Raji (cell line): ENCODE measurements at regions not wholly inside any gene's neighbourhood (a gene's known extent, or its start where the extent isn't known, plus 50 kb on each side); places are given as distances from the start of the nearest gene placed in this dataset.

ENCODE experiments used
- POLR2A ChIP-seq: IDR thresholded peaks from 2 replicates; pipeline ENCODE4 v1.6.1; 2011; ENCODE audit warnings: low read depth, low read length, control low read depth; ENCODE audit not compliant: insufficient read depth

DNA sequence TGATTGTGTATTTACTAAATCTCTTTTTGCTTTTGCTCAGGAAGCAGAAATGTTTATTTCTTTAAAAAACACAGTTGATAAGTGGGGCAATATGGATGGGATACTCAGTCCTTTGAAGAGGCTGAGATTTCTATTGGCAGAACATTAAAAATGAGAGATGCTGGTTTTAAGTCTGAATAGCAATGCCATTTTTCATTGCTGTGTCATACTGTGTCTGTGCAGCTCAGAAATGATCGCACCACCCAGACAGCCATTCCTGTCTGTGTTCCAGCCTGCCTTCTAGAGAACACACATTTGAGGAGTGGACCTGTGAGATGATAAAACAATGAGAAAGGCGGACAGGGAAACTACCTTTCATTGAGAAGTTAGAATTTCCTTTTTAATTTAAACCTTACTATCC, 231.2 kb upstream of the USP24 start:
- no peak for TF ChIP-seq POLR2A

DNA sequence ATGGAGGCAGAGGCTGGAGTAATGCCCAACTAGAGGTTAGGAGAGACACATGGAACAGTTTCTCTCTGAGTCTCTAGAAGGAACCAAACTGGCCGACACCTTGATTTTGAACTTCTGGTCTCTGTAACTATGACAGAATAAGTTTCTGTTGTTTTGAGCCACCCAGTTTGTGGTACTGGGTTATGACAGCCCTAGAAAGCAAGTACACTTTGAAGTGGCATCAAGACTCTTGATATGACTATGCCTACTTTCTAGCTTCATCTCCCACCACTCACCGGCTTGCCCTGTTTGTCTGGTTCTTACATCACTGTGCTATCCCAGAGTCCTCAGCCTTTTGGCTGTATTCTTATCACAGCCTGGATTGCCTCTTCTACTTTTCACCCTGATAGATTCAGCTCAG, 230.3 kb upstream of the USP24 start:
- no peak for TF ChIP-seq POLR2A

DNA sequence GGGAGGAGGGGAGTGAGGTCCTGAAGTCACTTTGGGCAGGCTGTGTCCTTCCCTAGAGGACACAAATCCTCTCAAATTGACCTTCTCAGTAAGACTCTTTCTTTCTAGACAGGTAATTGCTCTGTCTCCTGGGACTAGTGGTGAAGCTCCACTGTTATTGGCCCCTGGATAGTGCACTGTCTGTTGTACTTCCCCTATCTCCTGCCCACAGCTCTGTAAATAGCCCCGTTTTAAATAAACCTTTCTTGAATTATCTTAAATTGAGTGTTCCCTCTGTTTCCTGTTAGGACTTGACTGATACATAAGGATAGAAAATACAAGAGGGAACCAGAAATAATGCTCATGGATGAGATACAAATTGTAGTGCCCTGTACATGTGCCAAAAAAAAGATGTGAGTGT, 229.5 kb upstream of the USP24 start:
- TF ChIP-seq POLR2A = no peak

DNA sequence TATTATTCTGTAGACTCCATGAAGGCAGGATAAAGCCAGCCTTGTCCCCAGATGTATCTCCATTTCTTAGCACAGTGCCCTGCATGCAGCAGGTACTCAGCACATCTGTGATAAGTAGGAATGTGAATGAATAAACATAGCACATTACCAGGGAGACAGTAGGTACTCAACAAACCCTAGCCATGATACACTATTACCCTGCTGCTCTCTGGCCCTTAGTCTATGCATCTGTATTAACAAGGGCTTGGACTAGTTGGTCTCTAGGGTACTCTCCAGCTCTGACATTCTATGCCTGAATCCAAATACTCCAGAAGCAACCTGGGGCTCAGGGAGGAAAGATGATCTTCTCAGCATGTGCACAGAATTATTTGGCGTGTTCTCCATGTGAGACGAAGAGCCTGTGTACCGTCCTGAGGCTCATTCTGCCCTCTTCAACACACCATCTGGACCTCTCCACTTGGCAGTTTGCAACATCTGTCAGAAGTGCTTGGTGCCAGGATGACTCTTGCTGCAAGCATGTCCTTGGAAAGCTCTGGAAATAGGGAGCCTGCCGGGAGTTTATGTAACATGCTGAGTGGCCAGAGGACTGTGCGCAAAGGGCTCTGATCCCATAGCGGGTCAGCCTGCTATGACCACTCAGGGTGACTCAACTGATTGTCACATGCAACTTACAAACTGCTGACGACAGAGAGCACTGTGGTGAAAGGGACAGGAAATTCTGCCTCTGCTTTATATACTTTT, 228.2 kb upstream of the USP24 start:
- TF ChIP-seq POLR2A = no peak

DNA sequence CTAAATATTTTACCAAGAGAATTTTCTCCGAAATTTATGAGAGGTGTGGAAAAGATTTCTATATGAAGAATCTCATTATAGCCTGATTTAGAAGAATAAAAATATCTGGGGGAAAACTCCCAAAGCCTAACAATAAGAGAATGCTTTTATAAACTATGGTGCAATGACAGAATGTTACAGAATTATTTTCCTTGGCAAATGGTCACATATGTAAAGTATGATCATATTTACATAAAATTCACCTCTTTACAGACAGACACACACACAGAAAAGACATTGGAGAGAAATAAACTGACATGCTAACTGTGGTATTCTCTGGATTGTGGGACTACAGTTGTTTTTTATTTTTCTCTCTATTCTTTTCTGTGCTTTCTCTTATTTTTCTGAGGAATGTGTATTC, 226.3 kb upstream of the USP24 start:
- no peak for TF ChIP-seq POLR2A

DNA sequence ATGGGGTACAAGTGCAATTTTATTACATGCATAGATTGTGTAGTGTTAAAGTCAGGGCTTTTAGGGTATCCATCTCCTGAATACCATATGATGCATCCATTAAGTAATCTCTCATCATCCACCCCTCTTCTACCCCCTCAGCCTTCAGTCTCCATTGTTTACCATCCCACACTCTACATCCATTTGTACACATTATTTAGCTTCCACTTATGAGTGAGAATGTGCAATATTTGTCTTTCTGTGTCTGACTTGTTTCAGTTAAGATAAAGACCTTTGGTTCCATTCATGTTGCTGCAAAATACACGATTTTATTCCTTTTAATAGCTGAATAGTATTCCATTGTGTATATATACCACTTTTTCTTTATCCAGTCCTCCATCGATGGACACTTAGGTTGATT, 222.5 kb upstream of the USP24 start:
- TF ChIP-seq POLR2A = no peak

DNA sequence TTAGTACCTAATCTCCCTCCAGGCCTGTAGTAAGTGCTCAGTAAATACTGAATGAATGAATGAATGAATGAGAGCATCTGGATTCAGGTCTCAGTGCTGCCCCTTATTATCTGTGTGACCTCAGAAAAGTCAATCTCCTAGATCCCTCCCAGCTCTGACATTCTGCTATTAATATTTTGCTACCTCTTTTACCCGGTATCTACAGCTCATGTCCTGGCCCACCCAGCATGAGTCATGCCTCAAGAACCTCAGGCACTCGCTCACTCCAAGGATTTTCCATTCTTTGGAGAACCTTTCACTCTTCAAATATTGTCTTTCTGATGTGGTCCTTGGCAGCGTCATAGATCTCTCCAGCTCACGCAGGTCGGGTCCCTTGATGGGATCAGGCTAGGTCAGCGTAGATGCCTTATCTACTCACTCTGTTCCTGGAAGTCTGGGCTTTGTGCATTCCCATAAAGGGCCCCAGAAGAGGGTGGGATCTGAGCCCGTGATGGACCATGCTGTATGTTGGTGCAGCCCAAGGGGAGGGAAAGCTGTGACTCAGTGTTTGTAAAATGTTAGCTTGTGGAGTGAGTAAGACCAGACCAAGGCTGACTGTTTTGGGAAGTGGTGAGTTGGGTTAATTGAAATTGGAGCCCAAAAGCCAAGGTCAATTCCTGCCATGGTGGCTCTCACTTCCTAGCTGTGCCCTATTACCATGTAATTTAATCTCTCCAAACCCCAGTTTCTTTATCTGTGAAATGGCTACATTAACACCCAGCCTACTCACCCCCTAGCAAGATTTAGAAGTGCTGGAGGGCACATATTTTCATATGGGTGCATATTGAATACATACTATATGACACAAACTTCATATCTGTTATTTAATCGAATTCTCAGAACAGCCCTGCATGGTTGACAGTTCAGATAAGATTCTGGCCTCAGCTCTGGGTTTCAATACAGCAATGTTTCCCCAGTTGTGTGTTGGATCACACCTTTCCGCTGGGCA, 214.1 kb upstream of the USP24 start:
- TF ChIP-seq POLR2A = no peak

DNA sequence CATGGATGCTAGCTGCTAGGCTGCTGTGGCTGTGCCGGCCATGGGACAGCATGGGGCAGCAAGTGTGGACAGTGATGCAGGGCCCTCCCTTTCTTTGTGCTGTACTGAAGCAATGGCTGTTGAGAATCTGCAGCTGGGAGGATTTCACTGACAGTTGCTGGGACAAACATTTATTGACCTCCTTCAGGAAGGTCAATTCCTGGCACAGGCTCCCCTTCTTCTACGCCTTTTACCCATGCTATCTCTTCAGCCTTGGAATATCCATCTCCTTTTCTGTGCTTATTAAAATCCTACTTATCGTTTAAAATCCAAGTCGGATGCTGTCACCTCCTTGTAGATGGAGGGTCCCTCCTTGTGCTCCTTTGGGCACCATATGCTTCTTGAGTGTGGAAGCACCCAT, 213.1 kb upstream of the USP24 start:
- TF ChIP-seq POLR2A = no peak

DNA sequence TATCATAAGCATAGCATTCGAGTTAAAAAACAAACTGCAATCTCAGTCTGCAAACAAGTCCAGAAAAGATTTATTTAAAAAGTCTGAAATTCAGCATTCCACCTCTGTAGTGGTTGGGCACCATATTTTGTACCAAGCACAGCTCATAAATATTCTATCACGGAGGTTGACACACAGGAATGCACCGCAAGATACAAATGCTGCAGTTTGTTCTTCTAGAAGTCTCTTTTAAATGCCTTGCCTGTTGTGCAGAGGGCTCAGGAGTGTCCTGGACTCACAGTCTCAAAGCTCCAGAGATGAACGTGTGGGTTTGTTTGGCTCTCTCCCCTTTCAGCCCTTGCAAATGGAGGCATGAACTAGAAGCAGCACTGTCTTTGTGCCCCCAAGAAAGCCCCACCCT, 212.4 kb upstream of the USP24 start:
- TF ChIP-seq POLR2A = no peak

DNA sequence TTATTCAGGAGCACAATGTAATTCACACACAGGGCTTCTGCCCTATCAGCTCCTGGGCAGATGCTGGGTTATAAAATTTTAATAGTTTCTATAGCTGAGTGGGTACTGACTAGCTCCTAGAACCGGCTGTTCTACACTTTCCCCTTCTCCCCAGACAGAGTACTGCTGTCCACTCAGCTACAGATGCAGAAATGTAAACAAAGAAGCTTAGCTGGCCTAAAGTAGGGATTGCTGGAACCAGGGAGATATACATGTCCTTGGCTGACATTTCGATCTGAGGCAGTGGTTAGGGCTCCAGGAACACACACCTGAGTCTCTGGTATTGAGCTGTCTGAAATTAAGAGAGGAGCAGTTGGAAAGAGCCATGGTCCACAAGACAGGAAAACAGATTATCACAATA, 211.5 kb upstream of the USP24 start:
- no peak for TF ChIP-seq POLR2A

DNA sequence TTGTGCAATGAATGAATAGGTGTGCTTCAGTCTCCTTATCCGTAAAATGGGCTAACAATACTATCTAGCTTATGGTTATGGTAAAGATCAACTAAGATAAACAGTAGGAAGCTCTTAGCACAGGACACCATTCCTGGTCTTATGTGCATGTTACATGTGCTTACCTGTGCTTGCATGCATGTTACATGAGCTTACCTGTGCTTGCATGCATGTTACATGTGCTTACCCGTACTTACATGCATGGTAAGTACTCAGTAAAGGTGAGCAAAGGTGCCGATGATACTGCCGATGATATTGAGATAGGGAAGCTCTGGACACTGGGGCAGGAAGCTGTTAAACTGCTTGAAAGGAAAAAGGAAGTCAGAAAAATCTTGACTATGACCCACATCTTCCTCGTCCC, 211.0 kb upstream of the USP24 start:
- TF ChIP-seq POLR2A = no peak

DNA sequence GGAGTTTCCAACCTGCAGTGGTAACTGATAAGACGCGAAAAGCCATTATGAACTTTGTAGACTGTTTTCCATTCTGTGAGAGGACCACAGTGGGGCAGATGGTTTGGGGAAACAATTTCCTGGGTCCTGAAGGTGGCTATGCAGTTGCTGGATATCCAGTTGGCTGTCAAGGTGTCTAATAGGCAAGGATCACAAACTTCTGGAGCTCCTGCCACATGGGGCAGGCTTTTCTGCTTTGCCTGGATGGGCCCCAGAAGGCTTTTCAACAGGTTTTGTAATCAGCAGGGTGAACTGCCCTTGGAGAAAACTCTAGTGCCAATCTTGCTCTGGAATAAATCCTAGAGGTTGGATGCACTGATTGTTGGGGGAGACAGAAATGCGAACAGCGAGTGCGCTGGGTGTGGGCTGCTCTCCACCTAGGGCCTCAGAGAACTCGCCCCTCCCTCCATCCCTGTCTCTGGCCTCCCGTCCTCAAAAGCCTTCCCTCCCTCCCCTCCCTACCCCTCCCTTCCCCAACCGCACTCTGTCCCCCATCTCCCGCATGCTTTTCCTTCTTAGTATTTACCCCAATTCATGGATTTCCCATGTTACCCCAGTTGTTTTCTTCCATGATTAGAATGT, 210.3 kb upstream of the USP24 start:
- TF ChIP-seq POLR2A = no peak

DNA sequence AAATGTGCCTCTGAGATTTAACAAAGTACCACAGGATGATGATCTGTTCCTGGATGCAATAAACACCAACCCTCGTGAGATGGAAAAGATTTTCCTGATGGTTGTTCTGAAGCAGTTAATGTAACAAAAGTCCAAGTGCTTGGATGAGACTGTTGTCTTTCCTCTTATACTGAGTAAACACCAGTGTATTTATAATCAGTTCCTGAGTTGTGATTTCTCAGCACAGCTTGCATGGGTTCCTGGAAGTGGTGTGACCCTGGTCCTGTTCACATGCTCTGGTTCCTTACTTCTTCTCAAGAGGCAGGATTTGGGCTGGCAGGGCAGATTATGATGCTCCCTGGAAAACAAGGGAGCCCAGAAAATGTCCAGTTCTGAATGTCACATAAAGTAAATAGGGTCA, 208.2 kb upstream of the USP24 start:
- TF ChIP-seq POLR2A = no peak

DNA sequence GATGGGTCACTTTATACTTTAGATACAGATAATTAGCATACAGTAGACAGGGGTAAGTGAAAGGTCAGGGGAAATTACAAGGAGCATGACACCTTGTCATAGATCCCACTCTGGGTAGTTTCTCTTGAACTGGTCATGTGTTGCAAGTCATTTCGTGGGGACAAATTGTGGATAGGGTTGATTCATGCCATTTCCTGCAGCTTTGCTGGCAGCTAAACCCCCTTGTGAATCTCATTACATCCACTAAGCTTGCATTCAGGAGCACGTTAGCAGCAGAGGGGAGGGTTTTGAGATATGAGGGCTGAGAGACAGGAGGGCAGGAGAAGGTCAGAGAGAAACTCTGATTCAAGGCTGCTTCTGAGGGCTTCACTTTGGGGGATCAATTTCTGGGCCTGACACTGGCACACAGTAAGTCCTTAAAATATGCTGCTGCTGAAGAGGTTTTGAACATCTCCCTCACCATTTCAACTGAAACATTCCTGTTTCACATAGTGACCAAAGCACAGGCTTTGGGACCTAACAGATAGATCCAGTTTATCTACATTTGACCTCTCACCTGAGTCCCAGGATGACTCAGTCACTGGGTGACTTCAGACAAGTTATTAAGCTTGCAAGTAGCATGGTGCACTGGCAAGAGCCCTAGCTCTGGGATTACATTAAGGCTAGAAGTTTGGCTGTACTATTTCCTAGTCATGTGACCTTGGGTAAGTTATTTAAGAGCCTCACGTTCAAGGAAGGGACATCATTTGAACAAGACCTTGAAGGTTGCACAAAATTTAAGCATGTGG, 206.0 kb upstream of the USP24 start:
- no peak for TF ChIP-seq POLR2A

DNA sequence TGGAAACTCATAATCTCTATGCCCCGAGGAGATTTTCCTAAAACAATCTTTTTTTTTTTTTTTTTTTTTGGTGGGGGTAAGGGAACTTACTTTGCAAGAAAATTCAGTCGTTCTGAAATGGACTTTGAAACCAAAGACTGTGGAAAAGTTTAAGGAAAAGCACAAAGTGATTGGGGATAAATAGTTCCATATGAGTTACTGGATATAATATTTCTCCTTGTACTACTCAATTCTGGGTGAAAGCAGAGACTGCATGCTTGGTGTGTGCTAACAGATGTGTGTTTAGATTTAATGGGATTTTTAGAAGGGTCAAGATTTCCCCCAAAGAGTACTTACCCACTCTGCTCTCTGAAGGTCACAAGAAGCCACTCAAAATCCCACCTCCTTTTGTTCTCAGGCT, 204.9 kb upstream of the USP24 start:
- TF ChIP-seq POLR2A = no peak
